Kidney epithelial cell (primary cell): ENCODE measurements at regions not wholly inside any gene's neighbourhood (a gene's known extent, or its start where the extent isn't known, plus 50 kb on each side); places are given as distances from the start of the nearest gene placed in this dataset.

ENCODE experiments used
- DNase-seq: peaks from one replicate; pipeline ENCODE4 v3.0.0-alpha.2; 2010; ENCODE audit warnings: low read depth
- H3K27me3 ChIP-seq: 2 replicates; pipeline ENCODE4 v1.6.0; 2011; ENCODE audit warnings: low read length; ENCODE audit not compliant: control insufficient read depth, insufficient read depth
- H3K36me3 ChIP-seq: 2 replicates; pipeline ENCODE4 v1.5.1; 2011; ENCODE audit warnings: low read length; ENCODE audit not compliant: control insufficient read depth, insufficient read depth
- H3K4me3 ChIP-seq: 2 replicates; pipeline ENCODE4 v1.5.1; 2011; ENCODE audit warnings: low read depth, mild to moderate bottlenecking, control low read depth, low read length
- TF ChIP-seq, protein P1 (sequence below): IDR thresholded peaks from 2 replicates; pipeline ENCODE4 v1.5.1; 2011; ENCODE audit warnings: mild to moderate bottlenecking, moderate library complexity, low read length, control low read depth, inconsistent platforms; ENCODE audit not compliant: insufficient read depth, poor library complexity, severe bottlenecking

DNA sequence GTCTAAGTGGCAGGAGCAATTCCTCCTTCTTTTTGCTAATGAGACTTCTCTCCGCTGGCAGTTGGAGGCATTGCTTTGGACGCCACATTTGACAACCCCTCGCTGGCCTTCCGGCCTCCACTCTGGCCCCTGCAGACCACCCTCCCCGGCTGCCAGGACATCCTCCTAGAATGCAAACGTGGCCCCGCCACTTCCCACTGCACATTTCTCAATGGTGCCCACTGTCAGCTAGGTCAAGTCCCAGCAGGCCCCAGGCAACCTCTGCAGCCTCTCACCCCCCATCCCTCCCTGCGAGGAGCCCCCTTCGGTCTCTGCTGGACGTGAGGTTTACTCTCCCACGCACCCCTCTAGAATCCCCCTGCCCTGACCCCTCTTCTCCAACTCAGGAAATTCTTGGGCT, 250.3 kb downstream of the FOXL1 start:
- H3K36me3 ChIP-seq = no peaks in the 10 kb centered on the region
- DNase-seq = no peak
- TF ChIP-seq, protein P1, sequence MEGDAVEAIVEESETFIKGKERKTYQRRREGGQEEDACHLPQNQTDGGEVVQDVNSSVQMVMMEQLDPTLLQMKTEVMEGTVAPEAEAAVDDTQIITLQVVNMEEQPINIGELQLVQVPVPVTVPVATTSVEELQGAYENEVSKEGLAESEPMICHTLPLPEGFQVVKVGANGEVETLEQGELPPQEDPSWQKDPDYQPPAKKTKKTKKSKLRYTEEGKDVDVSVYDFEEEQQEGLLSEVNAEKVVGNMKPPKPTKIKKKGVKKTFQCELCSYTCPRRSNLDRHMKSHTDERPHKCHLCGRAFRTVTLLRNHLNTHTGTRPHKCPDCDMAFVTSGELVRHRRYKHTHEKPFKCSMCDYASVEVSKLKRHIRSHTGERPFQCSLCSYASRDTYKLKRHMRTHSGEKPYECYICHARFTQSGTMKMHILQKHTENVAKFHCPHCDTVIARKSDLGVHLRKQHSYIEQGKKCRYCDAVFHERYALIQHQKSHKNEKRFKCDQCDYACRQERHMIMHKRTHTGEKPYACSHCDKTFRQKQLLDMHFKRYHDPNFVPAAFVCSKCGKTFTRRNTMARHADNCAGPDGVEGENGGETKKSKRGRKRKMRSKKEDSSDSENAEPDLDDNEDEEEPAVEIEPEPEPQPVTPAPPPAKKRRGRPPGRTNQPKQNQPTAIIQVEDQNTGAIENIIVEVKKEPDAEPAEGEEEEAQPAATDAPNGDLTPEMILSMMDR = no peak
- H3K4me3 ChIP-seq = no peak overlapping the region
- H3K27me3 ChIP-seq = no peaks in the 10 kb centered on the region

- no peaks in the 10 kb centered on the region for H3K27me3 ChIP-seq
- DNase-seq = no peak
- H3K4me3 ChIP-seq = no peak overlapping the region
- H3K36me3 ChIP-seq = no peaks in the 10 kb centered on the region
- TF ChIP-seq, protein P1 = no peak
Observed at GRCh38 chr16:86831366-86831765, 253.0 kb downstream of the FOXL1 start.

GRCh38 chr16:86833136-86833535, 254.8 kb downstream of the FOXL1 start:
- TF ChIP-seq, protein P1 = no peak
- Histone ChIP-seq H3K4me3 (no peak overlapping the region), H3K36me3 (no peaks in the 10 kb centered on the region), H3K27me3 (no peaks in the 10 kb centered on the region)
- no peak for DNase-seq

- TF ChIP-seq, protein P1 = peak; percentile 51
- no peaks in the 10 kb centered on the region for H3K36me3 ChIP-seq
- DNase-seq = peak; percentile 48
- no peaks in the 10 kb centered on the region for H3K27me3 ChIP-seq
- no peak overlapping the region for H3K4me3 ChIP-seq
Observed at GRCh38 chr16:86834451-86835035, 256.2 kb downstream of the FOXL1 start.

DNA sequence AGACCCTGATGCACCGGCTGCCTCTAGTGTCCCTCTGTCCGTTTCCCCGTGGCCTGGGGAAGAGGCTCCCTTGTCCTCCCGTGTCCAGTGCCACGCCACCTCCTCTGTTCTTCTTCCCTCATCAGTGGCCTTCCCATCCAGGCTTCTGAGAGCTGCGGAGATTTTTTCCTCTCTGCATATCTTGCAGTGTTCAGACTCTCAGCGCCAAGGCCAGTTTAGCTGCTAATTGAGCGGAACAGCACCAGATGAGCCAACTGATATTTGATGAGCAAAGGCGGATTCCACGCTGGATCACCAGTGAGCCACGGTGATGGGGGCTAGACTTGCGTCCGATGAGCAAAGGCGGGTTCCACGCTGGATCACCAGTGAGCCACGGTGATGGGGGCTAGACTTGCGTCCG, 257.6 kb downstream of the FOXL1 start:
- no peaks in the 10 kb centered on the region for H3K36me3 ChIP-seq
- no peak for DNase-seq
- H3K27me3 ChIP-seq = no peaks in the 10 kb centered on the region
- TF ChIP-seq, protein P1 = no peak
- H3K4me3 ChIP-seq = no peak overlapping the region

- Histone ChIP-seq H3K27me3 (no peaks in the 10 kb centered on the region), H3K36me3 (no peaks in the 10 kb centered on the region), H3K4me3 (no peak overlapping the region)
- DNase-seq = no peak
- TF ChIP-seq, protein P1 = no peak
Observed at GRCh38 chr16:86836503-86837129, 258.3 kb downstream of the FOXL1 start.
